Lower lobe of right lung (tissue), 2 donors: ENCODE measurements at regions not wholly inside any gene's neighbourhood (a gene's known extent, or its start where the extent isn't known, plus 50 kb on each side); places are given as distances from the start of the nearest gene placed in this dataset.
"Not testable (repeated sequence)": the region's sequence is repeated elsewhere in the genome, so short reads cannot be mapped to it uniquely, and the experiment has no call there.

Source experiments
- ATAC-seq, 2 donors: fragments of 200-7000 bp; cut with Tn5 transposase; one replicate each; pipeline ENCODE4 v1.9.1; 2020 to 2022; ENCODE audit warnings: mild to moderate bottlenecking in 2 of 2, moderate library complexity in 2 of 2
- DNase-seq: peaks from one replicate; pipeline ENCODE4 v3.0.0-alpha.2; 2020
- H3K27ac ChIP-seq: fragments of 200-600 bp; one replicate; pipeline ENCODE4 v1.8.0; 2022
- H3K27me3 ChIP-seq: fragments of 200-600 bp; one replicate; pipeline ENCODE4 v1.8.0; 2022; ENCODE audit warnings: low read depth
- H3K36me3 ChIP-seq: fragments of 200-600 bp; one replicate; pipeline ENCODE4 v1.8.0; 2022; ENCODE audit warnings: mild to moderate bottlenecking
- H3K4me1 ChIP-seq: fragments of 200-600 bp; one replicate; pipeline ENCODE4 v1.8.0; 2022
- H3K4me3 ChIP-seq: fragments of 200-600 bp; one replicate; pipeline ENCODE4 v1.8.0; 2022; ENCODE audit warnings: mild to moderate bottlenecking
- H3K9me3 ChIP-seq: fragments of 200-600 bp; one replicate; pipeline ENCODE4 v1.8.0; 2022
- CTCF ChIP-seq: fragments of 200-600 bp; IDR thresholded peaks from one replicate; pipeline ENCODE4 v1.8.0; 2022; ENCODE audit warnings: antibody characterized with exemption, mild to moderate bottlenecking
- intact Hi-C: fragments of 100-400 bp; cut with DNase I; formaldehyde crosslinking; loops from one replicate; pipeline ENCODE4 v1.11.0; 2022
- donor health status: DM: no; HTN: yes; CAD: no; lungs with severe emphysema.

DNA sequence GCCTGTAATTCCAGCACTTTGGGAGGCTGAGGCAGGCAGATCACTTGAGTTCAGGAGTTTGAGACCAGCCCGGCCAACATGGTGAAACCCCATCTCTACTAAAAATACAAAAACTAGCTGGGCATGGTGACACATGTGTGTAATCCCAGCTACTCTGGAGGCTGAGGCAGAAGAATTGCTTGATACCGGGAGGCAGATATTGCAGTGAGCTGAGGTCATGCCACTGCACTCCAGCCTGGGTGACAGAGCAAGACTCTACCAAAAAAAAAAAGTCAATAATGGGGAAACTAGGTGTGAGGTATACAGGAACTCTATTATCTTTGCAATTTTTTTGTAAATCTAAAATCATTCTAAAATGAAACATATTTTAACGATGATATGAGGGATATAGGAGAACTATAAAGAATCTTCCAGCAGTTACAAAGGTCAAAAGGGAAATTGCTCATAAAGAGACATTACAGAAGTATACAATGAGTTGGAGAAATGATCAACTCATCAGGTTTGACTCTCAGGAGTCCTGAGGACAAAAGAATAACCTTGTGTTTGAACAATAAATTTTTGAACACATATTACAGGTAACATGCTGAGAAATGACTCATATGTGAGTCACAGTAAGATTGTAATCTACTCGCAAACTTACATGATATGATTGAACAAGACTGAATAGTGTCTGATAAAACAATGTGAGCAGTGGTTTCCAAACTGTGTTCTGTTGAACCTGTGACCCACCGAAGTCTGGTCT, 272.6 kb downstream of the FGFR2 start:
- Histone ChIP-seq H3K4me3 (no peak overlapping the region), H3K9me3 (no peaks in the 10 kb centered on the region), H3K27ac (no peak overlapping the region), H3K36me3 (no peaks in the 10 kb centered on the region), H3K27me3 (no peaks in the 10 kb centered on the region), H3K4me1 (peaks cover 5% of the 10 kb centered on the region)
- TF ChIP-seq CTCF: no peak
- ATAC-seq: peak; percentile 37 to 74
- no peak for DNase-seq
- intact Hi-C loops: no loop called here

DNA sequence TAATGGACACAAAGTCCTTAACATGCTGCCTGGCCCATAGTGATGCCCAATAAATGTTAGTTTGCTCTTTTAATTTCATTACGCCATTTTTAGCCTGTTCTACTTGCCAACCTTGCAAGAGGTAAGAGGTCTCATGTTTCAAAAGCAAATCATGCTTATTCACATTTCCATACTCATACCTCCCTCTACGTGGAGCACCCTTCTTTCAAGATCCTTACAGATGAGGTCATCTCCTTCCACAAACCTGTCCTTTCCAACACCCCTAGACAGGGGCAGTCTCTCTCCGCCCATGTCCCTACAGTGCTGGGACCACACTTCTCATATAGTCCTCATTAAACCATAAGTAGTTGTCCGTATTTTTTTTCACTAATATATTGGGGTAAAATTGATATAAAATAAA, 271.3 kb downstream of the FGFR2 start:
- Histone ChIP-seq H3K4me3 (no peak overlapping the region), H3K27me3 (no peaks in the 10 kb centered on the region), H3K27ac (no peak overlapping the region), H3K9me3 (no peaks in the 10 kb centered on the region), H3K36me3 (no peaks in the 10 kb centered on the region), H3K4me1 (peaks cover 5% of the 10 kb centered on the region)
- ATAC-seq (peak; percentile 46 to 50), DNase-seq (no peak)
- intact Hi-C loops: no loop called here
- TF ChIP-seq CTCF: no peak

DNA sequence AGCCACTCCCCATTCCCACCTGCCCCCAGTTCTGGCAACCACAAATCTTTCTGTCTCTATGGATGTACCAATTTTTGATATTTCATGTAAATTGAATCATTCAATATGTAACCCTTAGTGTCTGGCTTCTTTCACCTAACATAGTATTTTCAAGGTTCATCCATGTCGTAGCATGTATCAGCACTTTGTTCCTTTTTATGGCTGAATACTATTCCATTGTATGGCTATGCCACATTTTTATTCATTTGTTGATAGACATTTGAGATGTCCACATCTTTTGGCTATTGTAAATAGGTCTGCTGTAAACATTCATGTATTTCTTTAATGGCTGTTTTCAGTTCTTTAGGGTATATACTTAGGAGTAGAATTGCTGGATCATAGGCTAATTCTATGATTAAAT, 270.5 kb downstream of the FGFR2 start:
- Histone ChIP-seq H3K4me1 (peaks cover 5% of the 10 kb centered on the region), H3K9me3 (no peaks in the 10 kb centered on the region), H3K27ac (no peak overlapping the region), H3K36me3 (no peaks in the 10 kb centered on the region), H3K27me3 (no peaks in the 10 kb centered on the region), H3K4me3 (no peak overlapping the region)
- ATAC-seq (no peak), DNase-seq (no peak)
- TF ChIP-seq CTCF: no peak
- intact Hi-C loops: no loop called here

GRCh38 chr10:121329631-121330030, 268.6 kb downstream of the FGFR2 start:
- H3K4me3 ChIP-seq, H3K36me3 ChIP-seq, H3K4me1 ChIP-seq, intact Hi-C loops, H3K9me3 ChIP-seq, H3K27me3 ChIP-seq, DNase-seq, ATAC-seq, H3K27ac ChIP-seq: not testable (repeated sequence)

DNA sequence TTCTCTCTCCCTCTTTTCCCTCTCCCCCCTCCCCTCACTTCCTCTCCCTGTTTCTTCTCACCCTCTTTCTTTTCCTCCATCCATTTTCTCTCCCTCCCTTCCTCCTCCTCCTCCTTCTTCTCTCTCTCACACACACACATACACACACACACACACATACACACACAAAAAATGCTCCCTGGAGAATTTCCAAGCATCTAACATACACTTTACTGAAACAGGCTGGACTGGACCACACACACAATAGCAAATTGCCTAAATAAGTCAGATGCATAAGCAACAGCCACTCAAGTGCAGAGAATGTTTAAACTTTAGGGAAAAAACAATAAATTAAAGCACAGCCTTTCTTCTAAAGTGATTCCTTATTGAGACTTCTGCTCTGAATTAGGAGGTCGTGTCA, 267.7 kb downstream of the FGFR2 start:
- TF ChIP-seq CTCF: no peak
- Histone ChIP-seq H3K9me3 (no peaks in the 10 kb centered on the region), H3K27ac (no peak overlapping the region), H3K36me3 (no peaks in the 10 kb centered on the region), H3K27me3 (no peaks in the 10 kb centered on the region), H3K4me1 (no peaks in the 10 kb centered on the region), H3K4me3 (no peak overlapping the region)
- DNase-seq (no peak), ATAC-seq (no peak)
- intact Hi-C loops: no loop called here

DNA sequence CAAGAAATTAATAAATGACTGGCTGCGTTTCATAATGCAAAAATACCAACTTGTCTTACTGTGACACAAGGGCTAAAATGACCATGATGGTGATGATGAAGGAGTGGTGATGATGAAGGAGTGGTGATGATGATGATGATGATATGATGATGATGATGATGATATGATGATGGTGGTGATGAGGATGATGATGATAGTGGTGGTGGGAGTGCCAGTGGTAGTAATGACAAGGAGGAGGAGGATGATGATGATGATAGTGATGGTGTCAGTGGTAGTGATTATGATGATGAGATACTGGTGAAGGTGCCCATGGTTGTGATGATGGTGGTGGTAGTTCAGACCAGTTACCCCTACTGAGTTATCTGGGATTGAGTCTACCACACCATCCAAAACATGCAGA, 265.9 kb downstream of the FGFR2 start:
- ATAC-seq (no peak), DNase-seq (no peak)
- Histone ChIP-seq H3K4me3 (no peak overlapping the region), H3K27me3 (no peaks in the 10 kb centered on the region), H3K4me1 (no peaks in the 10 kb centered on the region), H3K36me3 (no peaks in the 10 kb centered on the region), H3K9me3 (no peaks in the 10 kb centered on the region), H3K27ac (no peak overlapping the region)
- TF ChIP-seq CTCF: no peak
- intact Hi-C loops: no loop called here
